Stimulated activated naive CD8-positive, alpha-beta T cell treated with anti-CD3 and anti-CD28 coated beads, Interleukin-15, amount 100 ng/mL, for 72 hours (primary cell): ENCODE measurements at regions not wholly inside any gene's neighbourhood (a gene's known extent, or its start where the extent isn't known, plus 50 kb on each side); places are given as distances from the start of the nearest gene placed in this dataset.

ENCODE experiments used
- ATAC-seq: fragments of 150-1000 bp; cut with Tn5 transposase; 2 replicates; pipeline ENCODE4 v1.10.0; 2021; ENCODE audit warnings: mild to moderate bottlenecking, moderate library complexity
- DNase-seq, 2 donors: peaks; one replicate each; pipeline ENCODE4 v3.0.0; 2021 to 2022
- H3K27ac Mint-ChIP-seq, 2 donors: one replicate each; pipeline ENCODE4 v1.8.0; 2022; ENCODE audit warnings: mild to moderate bottlenecking in 2 of 2, mixed read lengths in 2 of 2, moderate library complexity in 2 of 2
- H3K27me3 Mint-ChIP-seq: one replicate; pipeline ENCODE4 v1.8.0; 2022; ENCODE audit warnings: mixed read lengths
- H3K4me1 Mint-ChIP-seq: one replicate; pipeline ENCODE4 v1.8.0; 2022; ENCODE audit warnings: mild to moderate bottlenecking, mixed read lengths
- H3K4me3 Mint-ChIP-seq, 2 donors: one replicate each; pipeline ENCODE4 v1.8.0; 2022; ENCODE audit warnings: mild to moderate bottlenecking in 2 of 2, mixed read lengths in 2 of 2, moderate library complexity in 1 of 2
- H3K9me3 Mint-ChIP-seq, 2 donors: one replicate each; pipeline ENCODE4 v1.8.0; 2022; ENCODE audit warnings: mixed read lengths in 2 of 2

GRCh38 chr9:4435197-4435596 lies 55.1 kb upstream of the SLC1A1 start:
- H3K4me3 Mint-ChIP-seq, result no peak overlapping the region
- ATAC-seq, result no peak
- no peaks in the 10 kb centered on the region for H3K27me3 Mint-ChIP-seq
- DNase-seq, result no peak
- H3K4me1 Mint-ChIP-seq, result no peaks in the 10 kb centered on the region
- H3K9me3 Mint-ChIP-seq, result peaks cover 10 to 16% of the 10 kb centered on the region in 2 donors
- H3K27ac Mint-ChIP-seq, result no peak overlapping the region

GRCh38 chr9:4433379-4433778 lies 56.9 kb upstream of the SLC1A1 start:
- DNase-seq (no peak), ATAC-seq (no peak)
- Mint-ChIP-seq H3K27ac (no peak overlapping the region), H3K27me3 (no peaks in the 10 kb centered on the region), H3K9me3 (peaks cover 0 to under 1% of the 10 kb centered on the region in 2 donors), H3K4me3 (no peak overlapping the region), H3K4me1 (no peaks in the 10 kb centered on the region)

GRCh38 chr9:4430432-4431261 lies 59.6 kb upstream of the SLC1A1 start:
- Mint-ChIP-seq H3K27me3 (no peaks in the 10 kb centered on the region), H3K4me1 (no peaks in the 10 kb centered on the region), H3K9me3 (no peaks in the 10 kb centered on the region), H3K27ac (no peak overlapping the region), H3K4me3 (no peak overlapping the region)
- no peak for ATAC-seq
- no peak for DNase-seq

- no peak overlapping the region for H3K27ac Mint-ChIP-seq
- DNase-seq, result no peak
- no peak overlapping the region for H3K4me3 Mint-ChIP-seq
- H3K27me3 Mint-ChIP-seq, result no peaks in the 10 kb centered on the region
- no peaks in the 10 kb centered on the region for H3K9me3 Mint-ChIP-seq
- peaks cover 15% of the 10 kb centered on the region for H3K4me1 Mint-ChIP-seq
- no peak for ATAC-seq
Observed at GRCh38 chr9:4425319-4426045, 64.8 kb upstream of the SLC1A1 start.

- no peak overlapping the region for H3K4me3 Mint-ChIP-seq
- peaks cover 15% of the 10 kb centered on the region for H3K4me1 Mint-ChIP-seq
- H3K9me3 Mint-ChIP-seq, result no peaks in the 10 kb centered on the region
- DNase-seq (no peak), ATAC-seq (no peak)
- no peaks in the 10 kb centered on the region for H3K27me3 Mint-ChIP-seq
- no peak overlapping the region for H3K27ac Mint-ChIP-seq
Observed at GRCh38 chr9:4424891-4425290, 65.4 kb upstream of the SLC1A1 start.

- DNase-seq (no peak), ATAC-seq (no peak)
- Mint-ChIP-seq H3K4me1 (peaks cover 15% of the 10 kb centered on the region), H3K9me3 (no peaks in the 10 kb centered on the region), H3K4me3 (no peak overlapping the region), H3K27me3 (no peaks in the 10 kb centered on the region), H3K27ac (no peak overlapping the region)
Observed at GRCh38 chr9:4424038-4424437, 66.2 kb upstream of the SLC1A1 start.

- Mint-ChIP-seq H3K4me1 (peaks cover 15% of the 10 kb centered on the region), H3K27me3 (no peaks in the 10 kb centered on the region), H3K27ac (no peak overlapping the region), H3K9me3 (no peaks in the 10 kb centered on the region), H3K4me3 (no peak overlapping the region)
- no peak for ATAC-seq
- no peak for DNase-seq
Observed at GRCh38 chr9:4423207-4423610, 67.1 kb upstream of the SLC1A1 start.

- no peak overlapping the region for H3K27ac Mint-ChIP-seq
- no peaks in the 10 kb centered on the region for H3K27me3 Mint-ChIP-seq
- H3K9me3 Mint-ChIP-seq, result no peaks in the 10 kb centered on the region
- peaks cover 15% of the 10 kb centered on the region for H3K4me1 Mint-ChIP-seq
- ATAC-seq (peak; percentile 65), DNase-seq (no peak)
- H3K4me3 Mint-ChIP-seq, result no peak overlapping the region
Observed at GRCh38 chr9:4422495-4422894, 67.8 kb upstream of the SLC1A1 start.

GRCh38 chr9:4421847-4422246 lies 68.4 kb upstream of the SLC1A1 start:
- DNase-seq (no peak), ATAC-seq (no peak)
- no peaks in the 10 kb centered on the region for H3K9me3 Mint-ChIP-seq
- no peak overlapping the region for H3K27ac Mint-ChIP-seq
- no peaks in the 10 kb centered on the region for H3K27me3 Mint-ChIP-seq
- H3K4me3 Mint-ChIP-seq, result no peak overlapping the region
- H3K4me1 Mint-ChIP-seq, result peaks cover 15% of the 10 kb centered on the region

GRCh38 chr9:4420351-4420750 lies 69.9 kb upstream of the SLC1A1 start:
- Mint-ChIP-seq H3K27me3 (no peaks in the 10 kb centered on the region), H3K4me3 (no peak overlapping the region), H3K4me1 (peaks cover 15% of the 10 kb centered on the region), H3K9me3 (no peaks in the 10 kb centered on the region), H3K27ac (no peak overlapping the region)
- no peak for ATAC-seq
- DNase-seq, result no peak

GRCh38 chr9:4417578-4418325 lies 72.5 kb upstream of the SLC1A1 start:
- Mint-ChIP-seq H3K4me1 (peaks cover 13% of the 10 kb centered on the region), H3K27ac (no peak overlapping the region), H3K27me3 (no peaks in the 10 kb centered on the region), H3K4me3 (no peak overlapping the region), H3K9me3 (no peaks in the 10 kb centered on the region)
- DNase-seq, result no peak
- no peak for ATAC-seq

GRCh38 chr9:4416467-4416866 lies 73.8 kb upstream of the SLC1A1 start:
- Mint-ChIP-seq H3K27ac (no peak overlapping the region), H3K4me1 (peaks cover under 1% of the 10 kb centered on the region), H3K27me3 (no peaks in the 10 kb centered on the region), H3K9me3 (no peaks in the 10 kb centered on the region), H3K4me3 (no peak overlapping the region)
- ATAC-seq, result no peak
- DNase-seq, result no peak

GRCh38 chr9:4415281-4415680 lies 75.0 kb upstream of the SLC1A1 start:
- DNase-seq (no peak), ATAC-seq (no peak)
- no peaks in the 10 kb centered on the region for H3K4me1 Mint-ChIP-seq

GRCh38 chr9:4413856-4414255 lies 76.4 kb upstream of the SLC1A1 start:
- DNase-seq, result no peak
- no peak for ATAC-seq
- Mint-ChIP-seq H3K4me3 (no peak overlapping the region), H3K27me3 (no peaks in the 10 kb centered on the region), H3K4me1 (no peaks in the 10 kb centered on the region), H3K9me3 (no peaks in the 10 kb centered on the region), H3K27ac (no peak overlapping the region)

More at GRCh38 chr9:4415281-4415680, 75.0 kb upstream of the SLC1A1 start:
- Mint-ChIP-seq H3K27ac (no peak overlapping the region), H3K27me3 (no peaks in the 10 kb centered on the region), H3K9me3 (no peaks in the 10 kb centered on the region), H3K4me3 (no peak overlapping the region)

GRCh38 chr9:4404156-4404555 lies 86.1 kb upstream of the SLC1A1 start:
- Mint-ChIP-seq H3K9me3 (peaks cover 23 to 43% of the 10 kb centered on the region in 2 donors), H3K27me3 (no peaks in the 10 kb centered on the region), H3K27ac (no peak overlapping the region), H3K4me1 (no peaks in the 10 kb centered on the region), H3K4me3 (no peak overlapping the region)
- DNase-seq (no peak), ATAC-seq (no peak)

- H3K4me1 Mint-ChIP-seq, result no peaks in the 10 kb centered on the region
- ATAC-seq (no peak), DNase-seq (no peak)
- peaks cover 23 to 43% of the 10 kb centered on the region in 2 donors for H3K9me3 Mint-ChIP-seq
- no peak overlapping the region for H3K27ac Mint-ChIP-seq
- H3K4me3 Mint-ChIP-seq, result no peak overlapping the region
- H3K27me3 Mint-ChIP-seq, result no peaks in the 10 kb centered on the region
Observed at GRCh38 chr9:4402501-4402900, 87.8 kb upstream of the SLC1A1 start.
